ENCODE measurements at regions not wholly inside any gene's neighbourhood (a gene's known extent, or its start where the extent isn't known, plus 50 kb on each side); places are given as distances from the start of the nearest gene placed in this dataset.

GRCh38 chr12:91861554-91861953, 284.1 kb downstream of the BTG1 start:
- no peak for DNase-seq (ENCODE audit: low spot score)

GRCh38 chr12:91859347-91859746, 286.3 kb downstream of the BTG1 start:
- DNase-seq (ENCODE audit: low spot score): no peak

GRCh38 chr12:91857813-91858542, 287.7 kb downstream of the BTG1 start:
- no peak for DNase-seq (ENCODE audit: low spot score)

GRCh38 chr12:91854725-91855124, 290.9 kb downstream of the BTG1 start:
- no peak for DNase-seq (ENCODE audit: low spot score)

GRCh38 chr12:91853350-91854127, 292.1 kb downstream of the BTG1 start:
- no peak for DNase-seq (ENCODE audit: low spot score)

GRCh38 chr12:91852634-91853033, 293.0 kb downstream of the BTG1 start:
- DNase-seq (ENCODE audit: low spot score): no peak

GRCh38 chr12:91851741-91852477, 293.7 kb downstream of the BTG1 start:
- no peak for DNase-seq (ENCODE audit: low spot score)

GRCh38 chr12:91846466-91847055, 299.1 kb downstream of the BTG1 start:
- no peak for DNase-seq (ENCODE audit: low spot score)

- DNase-seq (ENCODE audit: low spot score): no peak
Measured at GRCh38 chr12:91845365-91845764, 300.3 kb downstream of the BTG1 start.

- no peak for DNase-seq (ENCODE audit: low spot score)
Measured at GRCh38 chr12:91841822-91842221, 303.8 kb downstream of the BTG1 start.

GRCh38 chr12:91836696-91837095, 308.9 kb downstream of the BTG1 start:
- DNase-seq (ENCODE audit: low spot score): no peak

GRCh38 chr12:91836264-91836663, 309.4 kb downstream of the BTG1 start:
- no peak for DNase-seq (ENCODE audit: low spot score)

- DNase-seq (ENCODE audit: low spot score): no peak
Measured at GRCh38 chr12:91835693-91836092, 310.0 kb downstream of the BTG1 start.

- DNase-seq (ENCODE audit: low spot score): no peak
Measured at GRCh38 chr12:91833780-91834359, 311.8 kb downstream of the BTG1 start.

- no peak for DNase-seq (ENCODE audit: low spot score)
Measured at GRCh38 chr12:91825999-91826398, 319.6 kb downstream of the BTG1 start.

GRCh38 chr12:91824991-91825390, 320.7 kb downstream of the BTG1 start:
- no peak for DNase-seq (ENCODE audit: low spot score)

- DNase-seq (ENCODE audit: low spot score): no peak
Measured at GRCh38 chr12:91819132-91819447, 326.6 kb downstream of the BTG1 start.

- DNase-seq (ENCODE audit: low spot score): no peak
Measured at GRCh38 chr12:91818227-91819131, 327.2 kb downstream of the BTG1 start.

GRCh38 chr12:91817517-91817916, 328.1 kb downstream of the BTG1 start:
- DNase-seq (ENCODE audit: low spot score): no peak

- no peak for DNase-seq (ENCODE audit: low spot score)
Measured at GRCh38 chr12:91813701-91814100, 331.9 kb downstream of the BTG1 start.

Data from mesenteric fat pad (tissue), 1 donor.